Mucosa of gallbladder (tissue), 1 donor: ENCODE measurements at regions not wholly inside any gene's neighbourhood (a gene's known extent, or its start where the extent isn't known, plus 50 kb on each side); places are given as distances from the start of the nearest gene placed in this dataset.

Experiments
- DNase-seq: peaks from one replicate; pipeline ENCODE4 v3.0.0-alpha.2; 2020; ENCODE audit warnings: low spot score
- donor health status: DM: no; HTN: no; CAD: no.

DNA sequence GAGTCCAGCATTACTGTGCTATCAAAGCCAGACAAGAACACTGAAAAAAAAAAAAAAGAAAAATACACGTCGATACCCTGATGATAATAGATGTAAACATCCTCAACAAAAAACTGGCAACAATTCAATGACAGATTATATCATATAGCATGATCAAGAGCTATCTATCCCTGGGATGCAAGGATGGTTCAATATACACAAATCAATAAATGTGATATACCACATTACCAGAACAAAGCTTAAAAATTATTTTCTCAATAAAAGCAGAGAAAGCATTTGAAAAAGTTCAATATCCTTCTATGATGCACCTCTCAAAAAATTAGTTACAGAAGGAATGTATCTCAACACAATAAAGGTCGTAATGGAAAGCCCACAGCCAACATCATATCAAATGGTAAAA lies 332.8 kb upstream of the MMADHC start:
- no peak for DNase-seq

DNA sequence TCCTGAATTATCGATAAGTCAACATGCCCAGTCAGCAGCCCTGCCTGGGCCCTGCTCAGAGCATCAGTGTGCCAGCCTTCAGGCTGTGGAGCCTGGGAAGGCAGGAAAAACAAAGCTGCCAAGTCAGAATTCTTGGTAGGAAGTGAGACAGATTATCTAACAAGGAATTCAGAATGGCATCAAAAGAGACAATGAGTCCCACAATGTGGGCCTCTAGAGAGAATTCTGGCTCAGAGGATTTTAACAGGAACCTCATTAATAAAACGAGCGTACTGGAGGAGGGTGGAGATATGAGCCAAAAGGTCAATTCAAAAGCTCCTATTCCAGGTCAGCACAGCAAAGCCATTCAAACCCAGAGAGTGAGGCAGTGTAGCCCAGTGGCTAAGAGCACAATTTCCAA lies 327.6 kb upstream of the MMADHC start:
- DNase-seq, result no peak

DNA sequence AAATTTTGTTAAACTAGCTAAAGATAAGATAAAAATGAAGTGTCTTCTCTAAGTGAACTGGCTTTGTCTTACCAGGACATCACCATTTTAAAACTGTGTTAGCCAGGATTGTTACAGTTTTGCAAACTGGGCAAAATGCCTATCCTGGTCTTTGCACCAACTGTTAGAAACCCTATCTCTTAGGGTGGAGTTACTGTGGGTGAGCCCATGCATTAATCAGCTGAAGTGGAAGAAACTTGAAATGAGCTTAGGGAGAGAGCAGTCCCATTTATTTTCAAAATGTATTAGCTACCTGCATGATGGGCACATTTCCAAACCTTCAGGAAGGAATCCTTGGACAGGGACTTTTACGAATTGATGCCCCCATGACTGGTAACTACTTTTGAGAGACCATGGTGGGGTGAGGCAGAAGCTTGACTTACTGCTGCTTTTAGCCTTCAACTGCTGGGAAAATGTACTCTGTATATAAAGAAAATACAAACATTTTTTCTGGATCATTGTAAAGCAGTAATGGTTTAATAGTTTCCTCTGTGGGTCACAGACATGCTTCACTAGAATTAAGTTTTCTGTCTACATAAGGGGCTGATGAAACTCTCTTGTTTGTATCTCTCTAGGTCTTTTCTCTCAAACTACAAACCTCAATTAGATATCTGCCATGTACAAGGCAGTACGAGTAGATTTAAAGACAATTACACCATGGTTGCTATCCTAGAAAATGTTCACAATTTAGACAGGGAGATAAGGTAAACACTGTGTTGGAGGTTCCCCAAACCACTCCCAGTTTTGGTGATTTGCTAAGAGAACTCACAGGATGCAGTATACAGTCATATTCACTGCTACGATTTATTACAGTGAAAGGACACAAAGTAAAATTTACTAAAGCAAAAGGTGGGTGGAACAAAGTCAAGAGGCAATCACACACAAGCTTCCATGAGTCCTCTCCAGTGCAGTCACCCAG lies 321.4 kb upstream of the MMADHC start:
- no peak for DNase-seq

DNA sequence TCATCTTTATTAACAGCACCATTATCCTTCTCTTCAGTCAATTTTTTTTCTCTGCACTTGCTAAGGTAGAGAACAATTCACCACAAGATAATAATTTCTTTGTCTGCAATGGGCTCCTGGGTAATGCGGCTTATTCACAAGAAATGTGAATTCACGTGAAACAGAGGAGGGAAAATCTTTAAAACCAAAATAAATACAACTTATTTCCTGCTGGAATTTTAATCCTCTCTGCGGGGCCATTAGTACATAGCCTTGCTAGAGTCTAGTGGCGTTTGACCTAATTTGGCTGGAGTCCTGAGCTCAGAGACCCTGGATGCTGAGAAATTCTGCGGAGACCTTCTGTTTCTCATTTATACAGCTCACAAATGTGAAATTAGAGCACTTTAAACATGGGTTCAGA lies 319.3 kb upstream of the MMADHC start:
- DNase-seq, result no peak

DNA sequence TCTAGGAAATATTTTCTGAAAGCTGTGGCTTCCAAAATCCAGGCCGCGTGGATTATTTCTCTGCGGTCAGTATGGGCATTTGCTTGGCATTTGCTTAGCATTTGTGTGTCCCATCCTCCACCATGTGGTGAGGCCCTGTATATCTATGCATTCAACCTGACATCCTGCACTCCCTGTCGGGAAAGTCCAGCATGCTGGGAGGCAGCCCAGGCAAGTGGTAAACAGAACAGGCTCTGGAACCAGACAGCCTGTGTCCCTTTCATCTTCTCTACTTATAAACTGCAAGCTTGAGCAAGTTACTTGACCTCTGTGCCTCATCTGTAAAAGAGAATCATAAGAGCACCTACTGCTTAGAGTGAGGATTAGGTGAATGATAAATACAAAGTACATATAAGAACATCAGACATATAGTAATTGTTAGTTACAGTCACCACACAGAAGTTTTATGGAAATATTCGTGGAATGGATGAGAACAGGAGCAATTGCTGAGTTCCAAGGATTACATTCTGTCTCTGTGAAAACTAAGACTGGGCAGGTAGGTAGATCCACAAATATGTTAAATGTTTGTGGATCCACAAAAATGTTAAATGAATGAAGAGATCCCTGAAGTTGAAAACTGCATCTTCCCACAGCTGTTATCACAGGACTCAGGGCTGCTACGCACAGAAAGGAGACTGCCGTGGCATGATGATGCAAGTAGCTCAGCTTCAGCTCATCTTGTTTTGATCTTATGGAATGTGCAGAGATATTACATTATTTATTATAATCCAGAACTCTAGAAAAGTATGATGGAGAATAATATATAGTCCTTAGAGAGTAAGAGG lies 317.0 kb upstream of the MMADHC start:
- no peak for DNase-seq

DNA sequence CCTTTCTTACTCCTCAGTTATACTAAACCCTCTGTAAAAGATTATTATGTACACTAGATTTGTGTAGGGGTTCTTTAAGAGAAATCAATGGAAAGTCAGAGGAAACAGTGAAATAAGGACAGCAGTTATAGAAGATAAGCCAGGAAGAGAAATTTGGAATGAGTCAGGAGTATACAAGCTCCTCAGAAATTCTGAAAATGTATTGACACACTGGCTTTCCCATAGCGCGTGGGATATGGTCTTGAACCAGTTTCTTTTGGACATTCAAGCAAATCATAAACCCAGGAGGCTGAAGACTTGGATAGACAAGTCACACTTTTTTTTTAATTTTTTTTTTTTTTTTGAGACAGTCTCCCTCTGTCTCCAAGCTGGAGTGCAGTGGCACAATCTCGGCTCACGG lies 316.1 kb upstream of the MMADHC start:
- DNase-seq, result no peak

DNA sequence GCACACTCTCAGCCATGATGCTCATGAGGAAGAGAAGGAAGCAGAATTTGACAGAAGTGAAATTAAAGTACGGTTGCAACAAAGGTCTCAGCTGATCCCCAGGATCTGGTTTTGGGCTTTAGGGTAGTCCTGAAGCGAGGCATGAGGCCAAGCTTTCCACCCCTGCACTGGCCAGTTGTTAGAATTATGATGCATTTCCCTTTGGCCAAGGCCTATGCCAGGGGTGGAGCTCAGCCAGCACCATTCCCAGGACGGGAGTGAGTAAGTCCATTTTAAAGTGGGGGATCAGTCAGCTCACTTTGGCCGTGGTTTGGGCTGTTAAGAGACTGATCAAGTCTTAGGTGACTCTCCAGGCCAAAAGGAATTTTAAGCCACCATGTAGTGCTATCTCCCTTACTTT lies 314.5 kb upstream of the MMADHC start:
- no peak for DNase-seq

DNA sequence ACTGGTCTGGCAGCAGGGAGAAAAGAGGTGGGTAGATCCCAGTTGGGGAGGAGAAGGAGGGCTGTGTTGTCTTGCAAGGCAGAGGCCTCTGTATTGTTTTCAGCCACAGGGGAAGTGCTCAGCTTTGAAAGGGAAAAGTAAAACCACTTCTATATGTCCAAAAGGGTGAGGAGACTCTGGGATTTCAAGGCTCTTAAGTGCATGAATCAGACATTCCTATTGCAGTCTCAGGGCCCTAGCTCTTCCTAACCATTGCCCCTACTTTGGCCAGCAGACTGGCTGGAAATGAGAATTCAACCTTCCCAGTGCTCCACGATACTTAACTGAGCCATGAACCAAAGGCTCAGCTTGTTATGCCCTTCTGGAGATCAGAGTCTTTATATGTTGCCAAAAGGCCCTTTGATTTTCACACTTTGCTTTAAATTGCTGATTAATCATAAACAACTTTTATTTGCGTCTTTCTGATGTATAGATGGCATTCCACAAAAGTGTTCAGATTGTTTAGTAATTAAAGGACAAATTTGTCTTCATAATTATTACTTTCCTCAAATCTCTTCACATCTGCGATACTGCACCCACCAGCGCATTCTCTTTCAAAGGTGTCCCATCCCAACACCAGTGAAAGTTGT lies 313.8 kb upstream of the MMADHC start:
- DNase-seq, result no peak

DNA sequence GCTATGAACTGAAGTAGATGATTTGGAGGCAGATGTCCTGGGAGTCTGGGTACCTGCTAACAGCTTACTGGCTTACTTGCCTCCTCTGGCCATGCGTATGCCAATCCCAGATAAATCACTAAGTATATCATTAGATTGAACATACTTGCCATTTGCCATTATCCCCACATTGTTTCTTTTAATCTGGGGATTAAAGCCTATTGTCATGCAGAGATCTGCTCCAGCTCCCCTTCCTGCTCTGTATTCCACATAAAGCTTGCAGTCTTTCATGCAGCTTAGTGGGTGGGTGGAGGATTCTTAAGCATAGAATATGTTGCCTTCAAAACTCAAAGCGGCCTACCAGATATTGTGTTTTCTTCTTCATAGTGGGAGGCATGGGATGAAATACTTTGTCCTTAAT lies 311.8 kb upstream of the MMADHC start:
- no peak for DNase-seq

DNA sequence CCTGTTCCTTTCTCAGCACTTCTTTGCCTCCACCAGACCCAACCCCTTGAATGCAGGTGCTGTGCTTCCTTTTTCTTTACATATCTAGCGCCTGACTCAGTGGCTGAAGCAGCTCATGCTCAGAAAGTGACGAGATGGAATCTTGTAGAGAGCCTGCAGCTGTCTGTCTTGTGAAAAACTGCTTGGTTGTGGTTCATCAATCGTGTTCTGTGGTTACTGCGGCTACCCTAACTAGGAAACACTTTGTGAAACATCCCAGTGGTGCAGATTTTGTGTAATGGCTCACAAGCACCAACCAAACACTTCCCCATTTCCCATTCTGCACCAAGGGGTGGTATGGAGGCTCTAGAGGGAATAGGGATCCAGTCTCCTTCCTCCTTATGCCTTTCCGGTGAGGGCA lies 307.2 kb upstream of the MMADHC start:
- peak; percentile 16 for DNase-seq

DNA sequence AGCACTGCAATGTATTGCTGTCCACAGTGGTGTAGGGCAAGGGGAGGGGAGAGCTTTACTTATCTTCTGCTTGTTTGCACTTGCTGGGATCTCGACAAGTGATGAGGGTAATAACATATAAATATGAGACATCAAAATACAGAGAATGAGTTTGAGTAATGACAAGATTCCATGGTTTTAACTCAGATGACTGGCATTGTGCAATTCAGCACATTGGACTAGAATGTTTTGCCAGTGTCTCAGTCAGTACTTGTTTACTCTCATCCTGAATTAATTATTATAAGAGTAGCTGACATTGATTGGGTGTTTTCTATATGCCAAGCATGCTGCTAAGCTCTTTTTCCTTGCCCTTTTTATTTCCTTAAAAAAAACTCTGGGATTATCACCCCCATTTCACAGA lies 306.7 kb upstream of the MMADHC start:
- no peak for DNase-seq

DNA sequence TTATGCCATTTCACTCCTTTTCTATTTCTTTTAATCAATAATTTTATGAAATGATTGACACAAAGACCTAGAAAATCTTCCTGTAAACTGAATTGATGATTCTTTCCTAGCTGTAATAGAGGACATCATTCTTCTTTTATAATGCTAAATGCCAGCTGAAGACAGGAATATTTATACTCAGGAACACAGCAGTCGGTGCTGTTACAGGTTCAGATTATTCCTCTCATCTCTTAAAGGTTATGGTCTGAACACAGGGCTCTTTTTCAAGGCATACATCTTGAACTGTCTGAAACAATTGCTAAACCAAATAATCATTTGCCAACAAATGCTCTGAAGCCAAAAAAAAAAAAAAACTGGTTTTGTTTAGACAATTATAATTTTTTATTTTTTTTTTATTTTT lies 305.0 kb upstream of the MMADHC start:
- no peak for DNase-seq

DNA sequence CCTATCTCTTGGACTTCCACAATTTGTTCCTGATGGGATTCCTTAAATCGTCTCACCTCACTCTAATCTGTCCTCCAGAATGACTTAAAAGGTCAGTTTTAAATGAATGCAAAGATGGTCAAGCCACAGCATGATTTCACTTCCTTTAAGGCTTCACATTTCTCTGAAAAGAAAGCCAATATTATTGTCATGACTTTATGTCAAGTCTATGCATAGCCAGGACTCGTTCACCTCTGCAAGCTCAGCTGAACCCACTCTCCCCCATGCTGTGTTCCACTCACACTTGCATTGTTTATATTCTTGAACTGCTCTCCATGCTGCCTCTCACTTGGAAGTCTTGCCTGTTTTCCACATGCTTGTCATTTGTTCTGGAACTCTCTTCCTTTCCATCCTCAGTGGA lies 298.4 kb upstream of the MMADHC start:
- no peak for DNase-seq

DNA sequence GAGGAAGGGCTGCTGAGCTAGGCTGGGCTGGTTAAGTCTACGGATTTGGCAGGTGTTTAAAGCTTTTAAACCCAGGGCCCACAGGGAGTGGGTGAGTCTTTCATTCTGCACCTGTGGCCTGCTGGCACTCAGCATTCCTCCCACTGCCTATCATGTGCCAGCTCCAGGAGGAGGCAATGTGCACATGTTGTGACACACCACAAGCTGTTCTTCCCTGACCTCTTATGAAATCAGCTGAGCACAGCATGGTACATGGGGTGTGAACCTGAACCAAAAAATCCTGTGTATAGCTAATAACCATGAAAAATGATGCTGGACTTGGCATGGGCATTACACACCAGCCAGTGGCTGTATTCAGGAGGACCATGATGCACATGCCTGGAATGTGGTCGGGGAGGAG lies 297.9 kb upstream of the MMADHC start:
- DNase-seq, result peak; percentile 34

DNA sequence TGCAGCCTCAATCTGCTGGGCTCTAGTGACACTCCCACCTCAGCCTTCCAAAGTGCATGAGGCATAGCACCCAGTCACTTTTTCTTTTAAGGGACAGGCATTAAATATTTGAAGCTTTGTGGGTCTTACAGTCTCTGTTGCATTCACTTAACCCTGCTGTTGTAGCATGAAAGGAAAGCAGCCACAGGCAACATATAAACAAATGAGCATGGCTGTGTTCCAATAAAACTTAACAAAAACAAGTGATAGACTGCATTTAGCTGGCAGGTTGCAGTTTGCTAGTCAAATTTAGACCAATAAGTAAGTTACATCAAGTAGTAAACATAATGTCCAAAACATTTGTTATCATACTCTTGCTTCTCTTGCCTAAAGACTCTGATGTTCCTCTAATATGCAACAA lies 297.3 kb upstream of the MMADHC start:
- no peak for DNase-seq

DNA sequence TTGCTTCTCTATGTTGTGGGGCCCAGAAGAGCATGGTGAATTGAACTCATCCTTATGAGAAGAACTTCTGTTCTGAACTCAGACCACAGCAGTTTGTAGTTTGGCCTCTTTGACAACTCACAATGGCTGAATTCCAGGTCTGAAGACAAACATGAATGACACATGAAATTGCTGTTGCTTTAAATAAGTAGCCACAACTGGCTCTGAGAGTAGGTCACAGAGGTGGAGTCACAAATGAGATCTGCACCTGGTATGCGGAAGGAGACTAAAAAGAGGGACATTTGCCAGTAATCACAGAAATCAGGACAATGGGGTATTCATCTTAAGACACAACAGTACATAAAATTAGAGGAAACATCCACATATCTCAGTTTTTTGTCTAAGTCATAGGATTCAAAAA lies 290.3 kb upstream of the MMADHC start:
- DNase-seq, result no peak

DNA sequence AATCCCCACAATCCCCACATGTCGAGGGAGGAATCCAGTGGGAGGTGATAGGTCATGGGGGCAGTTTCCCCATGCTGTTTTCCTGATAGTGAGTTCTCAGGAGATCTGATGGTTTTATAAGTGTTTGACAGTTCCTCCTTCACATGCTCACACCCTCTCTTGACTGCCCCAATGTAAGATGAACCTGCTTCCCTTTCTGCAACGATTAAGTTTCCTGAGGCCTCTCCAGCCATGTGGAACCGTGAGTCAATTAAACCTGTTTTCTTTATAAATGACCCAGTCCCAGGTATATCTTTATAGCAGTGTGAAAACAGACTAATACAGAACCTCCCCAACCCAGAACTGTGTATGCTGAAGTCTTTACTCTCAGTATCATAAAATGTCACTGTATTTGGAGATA lies 289.5 kb upstream of the MMADHC start:
- no peak for DNase-seq

DNA sequence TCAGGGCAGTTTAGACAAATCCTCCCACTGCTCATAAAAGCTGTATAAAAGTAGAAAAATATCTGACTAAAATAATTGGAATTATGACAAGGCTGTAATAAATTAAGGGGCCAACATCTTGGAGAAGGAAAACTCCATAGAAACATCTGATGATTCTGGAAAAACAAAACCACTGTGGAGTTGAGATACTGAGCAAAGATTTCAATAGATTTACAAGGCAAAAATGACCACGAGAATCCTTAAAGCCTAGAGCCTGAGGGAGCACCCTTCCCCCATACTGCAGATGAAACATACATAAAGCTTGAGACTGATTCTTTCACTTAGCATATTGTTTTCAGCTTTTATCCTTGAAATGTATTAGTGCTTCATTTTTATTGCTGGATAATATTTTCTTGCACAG lies 286.4 kb upstream of the MMADHC start:
- no peak for DNase-seq

DNA sequence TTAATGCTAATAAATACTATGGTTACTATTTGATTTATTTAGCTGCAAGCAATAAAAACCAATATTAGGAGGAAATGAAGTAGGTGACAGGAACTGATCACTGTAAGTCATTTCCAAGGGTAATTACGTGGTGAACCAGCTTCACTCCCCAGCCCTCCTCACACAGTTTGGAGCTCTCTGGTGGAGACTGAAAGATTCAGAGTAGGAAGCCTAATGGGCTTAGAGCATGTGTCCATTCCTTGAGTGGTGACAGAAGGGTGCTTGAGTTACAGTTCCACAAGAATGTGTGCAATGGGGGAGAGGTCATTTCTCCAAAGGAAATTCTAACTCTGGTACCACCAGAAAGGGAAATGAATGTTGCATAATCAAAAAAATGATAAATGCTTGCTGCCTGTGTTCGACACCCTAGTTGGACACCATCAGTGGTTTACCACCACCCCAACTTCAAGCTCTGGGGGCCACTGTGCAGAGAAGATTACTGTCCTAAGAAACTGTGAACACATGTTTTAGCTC lies 285.1 kb upstream of the MMADHC start:
- DNase-seq, result no peak

DNA sequence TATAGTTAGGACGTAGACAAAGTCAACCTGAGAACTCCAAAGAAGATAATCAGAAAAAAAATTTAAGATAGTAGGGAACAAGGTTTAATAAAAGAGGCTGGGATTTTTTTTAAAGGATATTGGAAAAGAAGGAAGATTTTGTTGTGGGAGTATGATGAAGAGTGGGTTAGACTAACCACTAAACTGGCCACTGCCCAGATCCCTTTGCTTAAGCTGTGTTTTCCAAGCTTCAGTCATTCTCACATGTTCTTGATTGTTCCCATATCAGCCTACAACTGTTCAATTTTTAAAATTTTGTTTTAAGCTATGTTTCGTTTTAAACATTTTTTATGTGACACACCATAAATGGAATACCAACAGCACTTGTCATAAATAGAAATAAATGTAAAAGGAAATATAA lies 284.5 kb upstream of the MMADHC start:
- DNase-seq, result no peak

DNA sequence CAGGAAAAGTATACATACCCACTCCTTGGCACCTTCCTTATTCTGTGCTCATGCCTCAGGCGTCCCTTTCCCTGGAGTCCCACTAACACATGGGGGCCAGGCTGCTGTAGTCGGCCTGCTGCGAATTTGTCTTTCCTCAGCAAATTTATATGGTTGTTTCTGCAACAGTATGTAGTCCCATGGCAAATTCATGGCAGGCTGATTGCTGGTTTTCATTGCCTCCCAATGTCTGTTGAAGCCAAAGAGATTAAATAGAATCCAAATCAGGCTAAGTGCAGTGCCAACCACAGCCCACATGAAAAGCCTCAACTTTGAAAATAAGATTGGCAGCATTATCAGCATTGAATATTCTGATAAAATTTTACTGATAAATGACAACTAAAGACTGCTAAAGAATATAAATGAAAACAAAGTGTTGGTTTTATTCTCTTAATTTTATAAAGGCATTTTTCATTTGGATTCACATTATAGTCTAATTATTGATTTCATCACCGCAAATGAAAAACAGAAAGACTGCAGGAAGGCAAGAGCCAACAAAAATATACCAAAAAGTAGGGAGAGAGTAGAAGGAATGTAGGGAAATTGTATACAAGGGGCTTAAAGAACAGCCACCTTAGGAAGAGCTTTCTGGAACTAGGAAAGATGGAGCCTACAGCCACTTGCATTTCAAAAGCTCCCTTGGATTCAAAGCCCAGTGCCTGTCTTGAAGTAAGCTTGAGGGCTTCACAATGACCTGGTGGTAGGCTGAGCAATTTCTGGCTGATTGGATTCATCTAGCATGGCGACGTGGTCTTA lies 283.7 kb upstream of the MMADHC start:
- DNase-seq, result no peak

DNA sequence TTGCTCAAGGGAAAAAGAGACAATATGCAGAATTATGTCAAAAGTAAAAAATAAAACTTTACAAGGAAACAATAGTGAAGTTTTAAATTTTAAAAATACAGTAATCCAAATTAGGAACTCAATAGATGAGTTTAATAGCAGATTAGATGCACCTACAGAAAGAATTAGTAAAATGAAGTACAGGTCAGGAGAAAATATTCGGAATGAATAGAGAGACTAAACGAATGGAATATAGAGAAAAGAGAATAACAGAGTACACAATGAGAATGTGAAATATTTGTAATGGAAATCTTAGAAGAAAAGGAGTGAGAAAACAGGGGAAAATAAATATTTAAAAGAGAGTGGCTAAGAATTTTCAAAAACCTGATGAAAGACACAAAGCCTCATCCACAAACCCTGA lies 275.7 kb upstream of the MMADHC start:
- DNase-seq, result no peak
